SK-N-SH treated with all-trans-retinoic acid at 6 μM for 48 hours (cell line): ENCODE measurements at regions not wholly inside any gene's neighbourhood (a gene's known extent, or its start where the extent isn't known, plus 50 kb on each side); places are given as distances from the start of the nearest gene placed in this dataset.

Experiments
- ATAC-seq: fragments of 200-7000 bp; cut with Tn5 transposase; 3 replicates; pipeline ENCODE4 v1.9.1; 2020; ENCODE audit warnings: mild to moderate bottlenecking, moderate library complexity
- ARNTL ChIP-seq: fragments of 450-650 bp; formaldehyde crosslinking; IDR thresholded peaks from 2 replicates; pipeline ENCODE4 v1.5.0; 2020; ENCODE audit warnings: low read depth, mild to moderate bottlenecking, moderate library complexity, borderline replicate concordance
- BACH2 ChIP-seq: fragments of 250-450 bp; sonication (Bioruptor Pico); IDR thresholded peaks from 2 replicates; pipeline ENCODE4 v1.9.0; 2021; ENCODE audit warnings: mild to moderate bottlenecking, borderline replicate concordance
- CREB5 ChIP-seq: fragments of 250-450 bp; sonication (Bioruptor Pico); IDR thresholded peaks from 2 replicates; pipeline ENCODE4 v1.5.1; 2020; ENCODE audit warnings: low read depth, mild to moderate bottlenecking, moderate library complexity
- CSDC2 ChIP-seq: fragments of 250-450 bp; sonication (Bioruptor Pico); IDR thresholded peaks from 2 replicates; pipeline ENCODE4 v1.5.0; 2020; ENCODE audit warnings: mild to moderate bottlenecking, moderate library complexity
- ESRRG ChIP-seq: fragments of 250-450 bp; sonication (Bioruptor Pico); IDR thresholded peaks from 2 replicates; pipeline ENCODE4 v1.6.1; 2021; ENCODE audit warnings: mild to moderate bottlenecking
- GLIS3 ChIP-seq: fragments of 250-450 bp; sonication (Bioruptor Pico); IDR thresholded peaks from 2 replicates; pipeline ENCODE4 v1.5.0; 2020; ENCODE audit warnings: mild to moderate bottlenecking, moderate library complexity
- ISL1 ChIP-seq: fragments of 250-450 bp; sonication (Bioruptor Pico); IDR thresholded peaks from 2 replicates; pipeline ENCODE4 v2.1.2; 2022; ENCODE audit warnings: mild to moderate bottlenecking, moderate library complexity
- OSR1 ChIP-seq: fragments of 250-450 bp; sonication (Bioruptor Pico); IDR thresholded peaks from 2 replicates; pipeline ENCODE4 v1.8.0; 2022; ENCODE audit warnings: moderate library complexity, mild to moderate bottlenecking, inconsistent platforms
- PATZ1 ChIP-seq: fragments of 250-450 bp; sonication (Bioruptor Pico); IDR thresholded peaks from 2 replicates; pipeline ENCODE4 v1.8.0; 2020; ENCODE audit warnings: mild to moderate bottlenecking, moderate library complexity, borderline replicate concordance
- POU6F1 ChIP-seq: fragments of 250-450 bp; sonication (Bioruptor Pico); IDR thresholded peaks from 2 replicates; pipeline ENCODE4 v1.8.0; 2021; ENCODE audit warnings: low read depth, mild to moderate bottlenecking, moderate library complexity, borderline replicate concordance
- PPARA ChIP-seq: fragments of 250-450 bp; sonication (Bioruptor Pico); IDR thresholded peaks from 2 replicates; pipeline ENCODE4 v1.5.0; 2020; ENCODE audit warnings: mild to moderate bottlenecking, borderline replicate concordance
- RARB ChIP-seq: fragments of 250-450 bp; sonication (Bioruptor Pico); IDR thresholded peaks from 2 replicates; pipeline ENCODE4 v1.8.0; 2021; ENCODE audit warnings: mild to moderate bottlenecking, moderate library complexity
- SNAI2 ChIP-seq: fragments of 250-450 bp; sonication (Bioruptor Pico); IDR thresholded peaks from 2 replicates; pipeline ENCODE4 v1.5.0; 2020; ENCODE audit warnings: mild to moderate bottlenecking, moderate library complexity
- TCF4 ChIP-seq: fragments of 250-450 bp; sonication (Bioruptor Pico); IDR thresholded peaks from 2 replicates; pipeline ENCODE4 v1.8.0; 2021; ENCODE audit warnings: mild to moderate bottlenecking, moderate library complexity, borderline replicate concordance
- TOX ChIP-seq: fragments of 250-450 bp; sonication (Bioruptor Pico); IDR thresholded peaks from 2 replicates; pipeline ENCODE4 v1.8.0; 2021; ENCODE audit warnings: mild to moderate bottlenecking, moderate library complexity, borderline replicate concordance
- TSHZ2 ChIP-seq: fragments of 250-450 bp; sonication (Bioruptor Pico); IDR thresholded peaks from 2 replicates; pipeline ENCODE4 v1.5.0; 2020; ENCODE audit warnings: mild to moderate bottlenecking, moderate library complexity
- ZC3H10 ChIP-seq: fragments of 250-450 bp; sonication (Bioruptor Pico); IDR thresholded peaks from 2 replicates; pipeline ENCODE4 v1.5.1; 2021; ENCODE audit warnings: mild to moderate bottlenecking, moderate library complexity
- ZFP3 ChIP-seq: fragments of 250-450 bp; sonication (Bioruptor Pico); IDR thresholded peaks from 2 replicates; pipeline ENCODE4 v1.5.0; 2020; ENCODE audit warnings: mild to moderate bottlenecking, moderate library complexity
- ZFP30 ChIP-seq: fragments of 450-650 bp; formaldehyde crosslinking; IDR thresholded peaks from 2 replicates; pipeline ENCODE4 v1.5.0; 2022; ENCODE audit warnings: mild to moderate bottlenecking, moderate library complexity
- ZNF565 ChIP-seq: fragments of 450-650 bp; formaldehyde crosslinking; conservative IDR thresholded peaks from 2 replicates; pipeline ENCODE4 v1.5.0; 2020; ENCODE audit warnings: low read depth, mild to moderate bottlenecking, moderate library complexity
- ZNF70 ChIP-seq: fragments of 450-650 bp; formaldehyde crosslinking; IDR thresholded peaks from 2 replicates; pipeline ENCODE4 v1.5.0; 2020; ENCODE audit warnings: mild to moderate bottlenecking, moderate library complexity

GRCh38 chr5:2631758-2632157 is 119.7 kb downstream of the IRX2 start (continued):
- TF ChIP-seq POU6F1 (CRISPR knock-in tag) = no peak
- no peak for TF ChIP-seq GLIS3 (CRISPR knock-in tag)
- TF ChIP-seq ISL1 = no peak
- TF ChIP-seq SNAI2 (CRISPR knock-in tag) = no peak
- TF ChIP-seq, all 23 proteins: peak for 0

- TF ChIP-seq OSR1 = no peak
- TF ChIP-seq ZNF70 (CRISPR knock-in tag) = no peak
- TF ChIP-seq ZC3H10 (CRISPR knock-in tag) = no peak
- no peak for TF ChIP-seq ZFP30
- TF ChIP-seq ESRRG (CRISPR knock-in tag) = no peak
- no peak for ATAC-seq
These were observed 122.4 kb downstream of the IRX2 start for GRCh38 chr5:2629045-2629444.

GRCh38 chr5:2627867-2628266 is 123.6 kb downstream of the IRX2 start:
- TF ChIP-seq PATZ1 (CRISPR knock-in tag) = no peak
- TF ChIP-seq CREB5 (CRISPR knock-in tag) = no peak
- TF ChIP-seq TCF4 (CRISPR knock-in tag) = no peak
- TF ChIP-seq CSDC2 = no peak
- no peak for TF ChIP-seq OSR1
- no peak for TF ChIP-seq ZFP3 (CRISPR knock-in tag)
- TF ChIP-seq ZFP30 = no peak
- no peak for TF ChIP-seq TOX
- no peak for TF ChIP-seq ZNF70 (CRISPR knock-in tag)
- no peak for TF ChIP-seq PPARA (CRISPR knock-in tag)
- TF ChIP-seq GLIS3 (CRISPR knock-in tag) = no peak
- ATAC-seq = no peak

GRCh38 chr5:2626572-2626971 is 124.9 kb downstream of the IRX2 start:
- ATAC-seq = no peak
- no peak for TF ChIP-seq PATZ1 (CRISPR knock-in tag)
- no peak for TF ChIP-seq SNAI2 (CRISPR knock-in tag)
- TF ChIP-seq CREB5 (CRISPR knock-in tag) = no peak
- no peak for TF ChIP-seq RARB (CRISPR knock-in tag)
- no peak for TF ChIP-seq GLIS3 (CRISPR knock-in tag)
- no peak for TF ChIP-seq ESRRG (CRISPR knock-in tag)
- TF ChIP-seq ZFP3 (CRISPR knock-in tag) = no peak
- no peak for TF ChIP-seq POU6F1 (CRISPR knock-in tag)
- no peak for TF ChIP-seq TSHZ2 (CRISPR knock-in tag)
- no peak for TF ChIP-seq ZNF565 (CRISPR knock-in tag)
- no peak for TF ChIP-seq TCF4 (CRISPR knock-in tag)
- no peak for TF ChIP-seq ARNTL (CRISPR knock-in tag)
- no peak for TF ChIP-seq BACH2
- TF ChIP-seq ISL1 = no peak
- TF ChIP-seq ZFP30 = no peak
- no peak for TF ChIP-seq ZC3H10 (CRISPR knock-in tag)
